HG03103 (cell line): ENCODE measurements at regions not wholly inside any gene's neighbourhood (a gene's known extent, or its start where the extent isn't known, plus 50 kb on each side); places are given as distances from the start of the nearest gene placed in this dataset.
A peak's percentile ranks its signal among the peaks of the same experiment; 100 is the strongest.

Source experiments
- ATAC-seq: cut with Tn5 transposase; IDR thresholded peaks from one replicate; pipeline ENCODE4 v1.9.1; 2021; ENCODE audit warnings: low read depth; ENCODE audit not compliant: unreplicated experiment

DNA sequence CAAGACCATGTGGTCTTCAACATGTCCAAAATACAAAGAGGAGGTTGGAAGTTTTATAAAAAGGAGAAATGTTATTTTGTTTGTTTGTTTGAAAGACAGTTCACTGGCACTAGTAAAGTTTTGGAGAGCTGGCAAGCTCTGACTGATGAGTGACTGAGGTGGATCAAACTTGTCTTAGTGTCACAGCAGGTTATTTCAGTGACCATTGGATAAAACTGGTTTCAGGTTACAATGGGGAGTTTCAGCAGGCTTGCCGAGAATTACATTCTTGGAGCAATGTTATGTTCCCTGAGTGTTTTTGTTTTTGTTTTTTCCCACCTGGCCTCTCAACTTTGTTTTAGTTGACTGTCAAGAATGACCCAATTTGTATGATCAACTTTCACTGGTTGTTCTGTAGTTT is 414.5 kb upstream of the ARHGEF26 start:
- ATAC-seq, result no peak

DNA sequence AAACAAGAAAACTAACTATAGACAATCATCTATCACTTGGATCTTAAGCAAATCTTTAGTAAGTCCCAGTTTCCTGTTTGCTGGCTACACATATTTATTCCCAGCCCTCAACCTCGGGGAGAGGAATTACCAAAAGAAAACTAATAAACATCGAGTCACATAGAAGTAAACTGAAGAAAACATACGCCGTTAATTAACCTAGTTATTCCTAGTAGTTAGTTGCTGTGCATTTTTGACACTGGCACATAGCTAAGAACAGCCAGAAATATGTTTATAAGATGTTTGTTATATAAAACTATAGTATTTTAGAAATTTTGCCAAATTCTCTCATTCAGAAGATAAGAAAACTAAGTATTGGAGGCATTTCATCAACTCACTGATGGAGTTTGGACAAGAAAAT is 407.2 kb upstream of the ARHGEF26 start:
- no peak for ATAC-seq

DNA sequence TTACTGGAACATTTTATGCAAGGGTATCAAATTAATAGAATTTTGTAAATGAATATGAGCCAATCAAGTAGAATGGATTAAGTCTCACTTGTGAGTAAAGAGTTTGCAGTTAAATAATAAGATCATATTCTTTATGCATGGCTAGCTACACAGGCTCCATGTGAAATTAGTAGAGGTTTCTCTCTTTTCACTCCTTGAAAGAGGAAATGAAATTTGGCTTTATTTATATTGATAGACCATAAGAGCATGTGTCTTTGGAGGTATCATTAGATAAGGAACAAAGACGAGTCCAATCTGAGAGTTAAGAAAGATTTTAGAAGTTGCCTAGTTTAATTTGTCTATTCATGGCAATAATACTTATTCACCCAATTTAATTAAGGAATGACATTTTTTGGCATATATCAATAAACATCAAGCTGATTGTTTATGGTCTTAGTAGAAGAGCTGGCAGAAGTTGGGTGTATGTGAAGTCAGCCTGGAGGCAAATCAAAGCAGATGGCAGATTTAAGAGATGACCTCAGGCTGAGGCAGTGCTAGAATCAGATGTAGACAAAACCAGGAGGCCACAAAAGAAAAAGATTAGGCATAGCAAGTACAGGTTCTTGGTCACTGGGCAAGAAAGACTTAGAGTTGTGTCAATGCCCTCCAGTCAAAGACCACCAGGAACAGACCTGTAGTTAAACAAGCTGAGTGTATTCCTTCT is 406.5 kb upstream of the ARHGEF26 start:
- peak; percentile 65 for ATAC-seq

DNA sequence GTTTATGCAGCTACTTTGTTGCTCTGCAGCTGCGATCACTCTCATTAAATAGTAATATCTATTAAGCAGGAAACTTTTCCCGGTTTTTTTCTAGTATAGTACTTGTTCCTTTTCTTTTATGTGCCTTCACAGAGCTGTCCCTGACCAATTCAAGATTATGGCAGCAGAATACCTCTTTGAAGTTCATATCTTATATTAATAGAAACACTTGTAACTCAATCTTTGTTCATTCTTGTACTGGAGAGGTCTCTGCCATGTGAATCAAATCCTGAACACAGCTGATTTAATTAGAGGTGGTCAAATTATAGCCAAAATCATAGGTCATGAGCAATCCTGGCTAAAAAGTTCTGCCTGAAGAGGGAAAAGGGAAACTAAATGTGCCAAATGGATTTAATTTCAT is 399.0 kb upstream of the ARHGEF26 start:
- no peak for ATAC-seq

DNA sequence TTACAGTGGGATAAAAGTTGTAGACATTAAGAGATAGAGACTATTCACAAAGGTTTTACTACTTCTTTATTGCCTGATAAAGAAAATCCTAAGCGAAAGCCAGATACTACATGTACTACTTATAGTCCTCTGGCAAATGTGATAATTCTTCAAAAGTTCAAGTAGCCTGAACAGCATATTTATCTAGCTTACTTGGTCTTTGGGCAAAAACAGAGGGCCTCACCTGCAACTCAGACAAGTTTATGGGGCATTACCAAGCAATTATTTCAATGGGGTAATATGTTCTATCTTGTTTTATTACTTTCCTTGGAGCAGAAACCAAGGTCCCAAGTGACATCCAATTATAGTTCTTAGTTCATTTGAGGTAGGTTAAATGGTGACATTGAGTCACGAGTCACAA is 390.1 kb upstream of the ARHGEF26 start:
- no peak for ATAC-seq

DNA sequence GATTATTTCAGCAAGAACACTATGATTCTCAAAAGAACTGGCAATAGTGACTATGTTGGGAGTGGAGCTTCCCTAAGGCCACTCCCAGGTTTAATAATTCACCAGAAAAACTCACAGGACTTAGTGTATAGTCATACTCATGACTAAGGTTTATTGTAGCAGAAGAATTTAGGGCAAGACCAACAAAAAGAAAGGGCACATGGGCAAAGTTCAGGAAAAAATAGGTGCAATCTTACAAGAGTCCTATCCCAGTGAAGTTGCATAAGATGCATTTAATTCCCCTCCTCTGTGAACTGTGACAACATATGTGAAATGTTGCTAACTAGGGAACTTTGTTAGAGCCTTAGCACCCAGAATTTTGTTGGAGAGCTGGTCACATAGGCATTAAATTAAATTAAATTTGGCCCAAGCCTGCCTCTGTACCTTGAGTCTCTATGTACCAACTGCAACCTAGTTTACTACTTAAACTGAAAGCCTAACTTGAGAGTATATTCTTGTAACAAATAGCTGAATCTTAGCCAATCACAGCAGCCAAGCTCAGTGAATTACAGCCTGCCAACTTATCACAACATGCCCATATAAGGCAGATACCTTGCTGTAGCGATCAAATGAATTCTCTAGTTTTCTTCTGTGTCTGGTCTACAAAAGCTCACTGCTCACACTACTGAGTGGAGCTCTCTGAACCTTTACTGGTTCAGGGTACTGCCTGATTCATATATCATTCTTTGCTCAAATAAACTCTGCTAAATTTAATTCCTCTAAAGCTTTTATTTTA is 386.2 kb upstream of the ARHGEF26 start:
- no peak for ATAC-seq

DNA sequence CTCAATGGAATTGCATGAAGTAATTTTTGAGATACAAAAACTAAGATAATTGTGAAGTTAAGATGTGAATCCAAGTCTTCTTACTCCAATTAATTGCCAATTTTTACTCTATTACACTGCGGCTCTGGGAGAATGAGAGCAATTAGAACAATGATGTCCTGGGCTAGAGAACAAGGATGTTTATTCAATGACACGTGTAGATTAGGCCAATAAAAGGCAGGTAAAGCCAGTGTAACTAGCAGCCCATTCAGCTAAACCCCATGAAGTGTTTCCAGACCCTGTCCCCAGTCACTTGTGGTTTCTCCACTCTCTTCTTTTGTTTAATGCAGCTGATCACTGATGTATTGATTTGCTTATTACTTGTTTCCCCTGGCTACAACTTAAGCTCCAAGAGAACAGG is 381.1 kb upstream of the ARHGEF26 start:
- ATAC-seq, result no peak

DNA sequence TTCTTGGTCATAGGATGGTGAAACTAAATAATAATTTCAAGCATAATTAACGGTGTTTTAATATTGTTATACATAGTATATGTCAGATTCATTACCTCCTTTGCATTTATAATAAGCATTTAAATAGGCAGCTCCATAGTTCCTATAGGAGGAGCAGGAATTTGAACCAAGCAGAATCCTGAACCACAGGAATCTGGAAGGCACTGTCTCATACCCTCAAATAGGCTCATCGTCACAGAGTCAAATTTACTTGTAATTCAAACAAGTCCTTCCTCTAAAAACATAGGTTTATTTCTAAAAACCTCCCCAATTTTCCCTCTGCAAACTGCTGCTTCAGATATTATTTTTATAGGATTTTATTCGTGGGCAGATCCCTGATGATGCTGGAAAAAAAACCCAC is 376.3 kb upstream of the ARHGEF26 start:
- no peak for ATAC-seq

DNA sequence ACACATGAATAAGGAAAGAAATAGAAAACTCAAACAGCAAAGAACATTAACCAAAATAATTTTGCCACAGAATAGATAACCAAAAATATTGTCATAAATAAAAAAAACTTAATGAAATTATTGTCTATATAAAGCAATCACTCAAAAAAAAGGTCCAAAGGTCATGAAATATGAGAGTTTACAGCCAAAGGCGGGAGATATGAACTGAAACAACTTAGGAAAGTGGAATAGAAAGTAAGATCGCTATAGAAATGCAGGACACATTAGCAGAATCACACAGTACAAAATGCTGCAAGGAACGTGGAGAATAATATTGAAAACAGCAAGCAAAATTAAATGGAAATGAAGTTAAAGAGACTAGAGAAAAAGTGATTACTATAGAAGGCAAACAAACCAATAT is 375.0 kb upstream of the ARHGEF26 start:
- ATAC-seq, result no peak

DNA sequence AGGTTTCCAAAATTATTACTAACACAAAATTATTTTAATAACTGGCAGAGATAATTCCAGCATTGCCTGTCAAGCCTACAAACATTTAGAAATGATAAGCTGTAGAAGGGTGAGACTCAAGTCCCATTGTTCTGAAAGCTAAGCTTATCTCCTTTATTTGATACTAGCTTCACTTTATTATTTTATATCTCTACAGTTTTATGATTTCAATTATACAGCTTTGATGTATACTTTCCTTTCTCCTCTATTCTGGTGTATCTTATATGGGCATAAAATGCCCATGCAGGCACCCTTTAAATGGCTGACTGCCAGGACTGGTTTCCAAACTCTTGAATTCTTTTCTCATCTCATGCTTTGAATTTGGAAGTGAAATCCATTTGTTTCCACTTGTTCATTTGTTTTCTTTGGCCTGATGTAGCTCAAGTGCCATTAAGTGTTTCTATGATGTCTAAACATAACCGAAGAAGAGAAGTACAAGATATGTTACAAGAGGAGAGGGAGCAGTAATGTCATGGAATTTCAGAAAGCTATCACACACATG is 372.1 kb upstream of the ARHGEF26 start:
- no peak for ATAC-seq

DNA sequence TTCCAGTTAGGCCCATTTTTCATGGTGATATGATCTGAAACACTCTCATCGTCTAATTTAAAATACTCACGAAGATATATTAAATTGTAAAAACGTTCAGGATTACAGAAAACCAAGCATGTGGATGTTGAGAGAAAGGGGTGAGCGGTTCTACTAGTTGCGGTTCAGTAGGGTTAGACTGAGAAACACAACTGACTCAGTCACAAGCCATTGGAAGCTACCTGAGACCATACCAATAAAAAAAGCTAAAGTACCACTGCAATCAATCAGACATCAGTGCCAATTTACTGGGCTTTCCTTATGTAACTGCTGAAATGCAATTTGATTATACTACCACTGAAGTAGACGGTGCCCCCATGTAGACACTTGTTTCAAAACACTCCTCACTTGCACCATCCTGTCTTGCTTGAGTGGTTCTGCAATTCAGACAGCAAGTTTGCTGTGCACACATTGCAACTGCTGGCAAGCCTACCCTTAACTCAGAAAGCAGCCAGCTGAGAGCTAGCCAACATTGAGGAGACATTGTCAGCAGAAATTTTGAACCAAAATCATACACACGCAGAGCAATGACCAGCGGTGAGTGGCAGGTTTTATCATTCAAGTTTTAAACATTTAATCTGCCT is 368.7 kb upstream of the ARHGEF26 start:
- no peak for ATAC-seq

DNA sequence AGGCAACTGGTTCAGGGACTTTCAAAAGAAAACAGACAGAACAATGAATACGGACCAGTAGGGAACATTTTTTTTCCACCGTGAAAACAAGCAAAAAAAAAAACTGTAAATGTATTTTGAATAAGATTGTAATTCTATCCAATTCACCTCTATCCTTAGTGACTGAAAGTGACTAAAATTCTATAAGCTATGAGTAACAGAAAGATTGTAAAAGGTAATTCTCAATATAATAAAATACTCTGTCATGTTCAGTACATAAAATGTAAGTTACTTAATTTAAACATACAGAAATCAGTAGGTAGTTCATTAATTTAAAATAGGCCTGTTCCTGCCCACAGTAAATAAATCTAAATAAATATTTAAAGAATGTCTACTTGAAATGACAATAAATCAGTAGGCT is 368.2 kb upstream of the ARHGEF26 start:
- no peak for ATAC-seq

DNA sequence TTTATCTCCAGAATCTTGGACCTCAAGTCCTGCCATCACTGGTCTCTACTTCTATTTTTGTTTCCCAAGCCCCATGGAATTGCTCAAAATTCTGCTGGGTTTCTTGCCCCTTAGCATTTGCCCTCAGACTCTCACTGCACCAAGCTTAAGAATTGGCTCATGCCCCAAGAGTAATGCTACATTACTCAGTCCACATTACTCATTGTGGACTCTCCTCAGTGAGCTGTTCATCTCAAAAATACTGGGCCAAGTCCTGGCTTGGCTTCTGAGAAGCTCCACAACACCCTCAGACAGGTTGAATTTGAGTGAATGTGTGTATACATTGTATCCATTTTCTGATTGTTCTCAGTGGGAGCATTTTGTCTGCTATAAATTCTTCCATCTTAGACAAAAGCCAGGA is 364.4 kb upstream of the ARHGEF26 start:
- ATAC-seq, result no peak

DNA sequence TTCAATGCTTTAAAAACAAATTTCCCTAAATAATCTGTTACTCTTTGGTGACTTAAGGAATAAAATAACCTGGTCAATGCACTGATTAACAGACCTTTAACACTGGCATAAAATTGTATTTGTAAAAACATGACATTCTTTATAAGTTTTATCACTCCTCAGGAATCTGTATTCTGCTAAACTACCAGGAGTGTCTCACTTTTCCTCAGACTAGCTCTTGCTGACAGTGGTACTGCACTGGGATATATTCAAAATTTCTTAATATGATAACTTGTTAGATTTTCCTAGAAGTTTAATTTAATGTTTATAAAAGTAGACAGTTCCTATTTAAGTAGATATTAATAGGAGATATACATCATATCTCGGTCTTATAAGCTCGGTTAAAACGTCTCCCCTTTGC is 363.4 kb upstream of the ARHGEF26 start:
- no peak for ATAC-seq

DNA sequence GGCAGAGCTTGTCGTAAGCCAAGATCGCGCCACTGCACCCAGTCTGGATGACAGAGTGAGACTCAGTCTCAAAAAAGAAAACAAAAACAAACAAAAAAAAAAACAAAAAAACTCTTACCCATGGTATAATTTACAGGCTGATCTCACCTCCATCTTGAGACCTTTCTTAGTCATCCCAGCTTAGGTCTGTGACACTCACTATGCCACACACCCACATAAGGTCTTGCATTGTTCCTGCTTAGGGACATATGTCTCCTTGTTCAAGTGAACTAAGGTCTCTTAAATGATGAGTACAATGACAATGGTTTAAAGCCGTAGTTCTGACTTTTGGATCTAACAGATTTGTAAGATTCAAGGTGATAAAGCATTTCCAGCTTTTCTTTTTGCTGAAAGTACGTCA is 360.2 kb upstream of the ARHGEF26 start:
- ATAC-seq, result no peak

DNA sequence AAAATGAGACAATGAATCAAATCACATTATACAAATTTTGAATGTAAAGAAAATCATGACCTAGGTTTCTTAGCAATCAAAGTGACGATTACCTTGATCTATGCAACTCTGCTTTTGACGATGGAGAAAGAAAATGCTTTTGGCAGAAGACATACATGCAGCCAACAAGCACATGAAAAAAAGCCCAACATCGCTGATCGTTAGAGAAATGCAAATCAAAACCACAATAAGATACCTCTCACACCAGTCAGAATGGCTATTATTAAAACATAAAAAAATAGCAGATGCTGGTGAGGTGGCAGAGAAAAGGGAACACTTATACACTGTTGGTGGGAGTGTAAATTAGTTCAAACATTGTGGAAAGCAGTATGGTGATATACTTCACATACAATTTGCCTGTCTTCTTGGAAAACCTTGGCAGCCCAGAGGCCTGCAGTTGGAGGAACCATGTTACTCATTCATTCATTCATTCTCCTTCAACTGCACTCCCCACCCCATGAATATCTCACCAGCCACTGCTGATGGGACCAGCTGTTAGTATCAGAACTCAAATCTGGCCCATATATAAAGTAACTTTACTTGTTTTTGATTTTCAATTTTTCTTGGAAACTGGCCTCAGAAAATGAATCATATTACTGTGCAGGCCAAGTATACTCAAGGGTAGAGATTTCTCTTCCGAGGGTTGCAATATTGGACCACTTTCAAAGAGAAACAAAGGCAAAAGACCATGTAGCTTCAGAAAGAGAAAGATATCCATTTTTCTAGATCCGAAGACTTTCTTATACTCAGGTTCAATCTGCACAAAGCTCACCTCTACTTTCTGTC is 358.6 kb upstream of the ARHGEF26 start:
- ATAC-seq, result no peak

DNA sequence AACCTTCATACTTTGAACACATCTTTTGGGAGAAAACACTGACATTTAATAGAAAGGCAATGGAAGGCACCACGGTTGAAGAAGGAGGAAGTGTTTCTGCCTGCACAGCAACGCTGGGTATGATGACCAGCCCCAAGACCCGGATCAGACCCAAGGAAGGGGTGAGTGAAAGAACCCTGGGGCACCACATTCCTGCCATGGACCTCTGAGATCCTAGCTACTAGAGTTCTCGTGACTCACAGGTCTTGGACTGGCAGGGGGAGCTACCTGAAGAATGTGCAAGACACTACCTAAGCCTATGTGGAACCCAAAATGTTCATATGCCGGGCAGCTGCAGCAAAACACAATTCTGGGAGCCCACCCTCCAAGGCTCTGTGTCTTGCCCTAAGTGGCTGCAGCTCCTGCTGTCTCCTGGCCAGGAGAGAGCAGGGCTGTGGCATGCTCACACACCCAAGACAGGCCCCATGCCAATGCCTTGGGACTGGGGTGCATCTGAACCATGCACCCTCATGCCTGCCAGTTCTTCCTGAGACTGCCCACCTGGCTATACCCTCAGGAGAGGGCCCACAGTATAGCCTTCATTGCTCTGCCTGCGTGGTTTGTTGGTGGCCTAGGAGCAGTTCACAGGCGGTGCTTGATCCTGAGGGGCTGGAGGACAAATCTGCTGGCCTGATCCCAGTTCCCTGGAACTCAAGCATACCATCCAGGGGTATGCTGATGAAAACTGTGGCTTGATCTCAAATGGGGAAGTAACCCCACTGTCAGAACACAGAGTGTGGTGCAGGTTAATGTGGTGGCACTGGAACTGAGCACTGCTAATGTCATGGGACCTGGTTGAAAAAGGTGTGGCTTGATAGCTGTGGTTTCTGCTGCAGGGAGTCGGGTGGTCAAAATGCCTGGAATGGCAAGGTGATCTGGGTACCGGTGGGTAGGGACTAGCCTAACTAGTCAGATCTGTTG is 353.3 kb upstream of the ARHGEF26 start:
- no peak for ATAC-seq

DNA sequence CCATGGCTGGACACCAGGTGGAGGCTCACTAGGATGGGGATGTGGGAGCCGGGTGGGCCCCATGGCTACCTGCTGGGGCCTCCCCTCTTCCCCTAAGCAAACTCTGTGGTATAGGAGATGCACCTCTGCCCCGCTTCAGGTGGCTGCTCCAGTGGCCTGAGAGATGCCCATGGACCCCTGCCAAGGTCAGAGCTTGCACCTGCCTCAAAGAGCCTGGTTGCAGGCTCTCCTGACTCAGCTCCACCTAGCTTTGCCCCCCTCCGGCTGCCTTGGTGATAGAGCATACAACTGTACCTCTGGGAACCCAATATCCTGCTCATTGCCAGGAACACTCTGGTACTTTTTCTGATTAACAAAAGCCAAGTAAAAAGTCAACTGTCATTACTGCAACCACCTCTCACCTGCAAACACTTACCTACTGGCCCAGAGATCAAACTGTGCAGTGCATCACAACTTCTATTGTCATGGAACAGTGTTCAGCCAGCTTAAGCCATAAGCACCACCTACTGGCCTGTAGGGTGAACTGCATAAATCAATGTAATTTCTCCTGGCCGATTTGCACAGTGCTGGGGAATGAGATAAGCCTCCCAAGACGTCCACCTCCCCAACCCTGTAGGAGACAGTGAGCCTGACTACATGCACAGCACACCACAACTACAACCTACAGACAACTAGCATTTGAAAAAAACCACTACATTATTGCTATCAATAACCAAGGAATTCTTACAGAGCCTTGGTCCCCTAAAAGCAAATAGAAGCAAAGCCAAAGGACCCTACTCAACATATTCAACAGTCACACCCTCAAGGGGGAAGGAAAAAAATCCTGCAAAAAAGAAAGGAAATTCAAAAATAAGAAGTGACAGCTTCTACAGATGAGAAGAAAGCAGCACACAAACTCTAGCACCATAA is 352.4 kb upstream of the ARHGEF26 start:
- peak; percentile 98 for ATAC-seq

DNA sequence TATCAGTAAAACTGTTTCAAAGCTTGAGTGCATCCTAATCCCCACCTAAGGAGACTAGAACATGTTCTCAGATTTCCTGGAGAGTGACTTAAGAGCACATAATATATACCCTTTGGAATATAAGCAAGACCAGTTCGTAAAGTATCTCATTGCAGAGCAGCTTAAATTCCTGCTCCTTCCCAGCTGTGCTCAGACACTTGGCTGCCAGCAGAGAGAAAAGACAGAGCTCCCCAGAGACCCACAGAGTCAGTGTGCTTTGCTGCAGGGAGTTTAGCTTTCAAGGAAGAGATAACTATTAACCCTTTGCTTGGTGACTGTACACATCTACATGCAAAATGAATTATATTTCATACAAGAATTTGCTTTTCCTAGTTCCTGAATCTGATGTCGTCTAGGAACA is 338.1 kb upstream of the ARHGEF26 start:
- ATAC-seq, result no peak
